ENCODE measurements at regions not wholly inside any gene's neighbourhood (a gene's known extent, or its start where the extent isn't known, plus 50 kb on each side); places are given as distances from the start of the nearest gene placed in this dataset.

GRCh38 chr5:144538845-144539244 is 368.2 kb downstream of the KCTD16 start:
- no peak for DNase-seq (ENCODE audit: low read depth)
- no peak overlapping the region for H3K4me3 ChIP-seq (ENCODE audit: low read depth, low read length)
- no peak for TF ChIP-seq CTCF (IDR thresholded peaks at IDR 0.05; ENCODE audit: insufficient read depth, low read length)
